Mesothelial cell of epicardium (in vitro differentiated cells): ENCODE measurements at regions not wholly inside any gene's neighbourhood (a gene's known extent, or its start where the extent isn't known, plus 50 kb on each side); places are given as distances from the start of the nearest gene placed in this dataset.
"Not testable (repeated sequence)": the region's sequence is repeated elsewhere in the genome, so short reads cannot be mapped to it uniquely, and the experiment has no call there.

Experiments
- DNase-seq, 2 experiments: peaks; one replicate each; pipeline ENCODE4 v3.0.0; 2021; ENCODE audit warnings: low spot score in 2 of 2; ENCODE audit not compliant: unreplicated experiment in 2 of 2
- H3K27ac Mint-ChIP-seq: 2 replicates; pipeline ENCODE4 v1.8.0; 2021; ENCODE audit warnings: mixed read lengths
- H3K27me3 Mint-ChIP-seq: 2 replicates; pipeline ENCODE4 v1.8.0; 2021; ENCODE audit warnings: low read depth, mixed read lengths
- H3K36me3 Mint-ChIP-seq: 2 replicates; pipeline ENCODE4 v1.8.0; 2021; ENCODE audit warnings: mixed read lengths
- H3K4me1 Mint-ChIP-seq: 2 replicates; pipeline ENCODE4 v1.8.0; 2021; ENCODE audit warnings: mixed read lengths
- H3K4me3 Mint-ChIP-seq: 2 replicates; pipeline ENCODE4 v1.8.0; 2021; ENCODE audit warnings: mild to moderate bottlenecking, moderate library complexity, mixed read lengths
- H3K9me3 Mint-ChIP-seq: 2 replicates; pipeline ENCODE4 v1.8.0; 2021; ENCODE audit warnings: mixed read lengths
- CTCF ChIP-seq: fragments of 200-600 bp; sonication (generic); IDR thresholded peaks from one replicate; pipeline ENCODE4 v1.5.0; 2021; ENCODE audit warnings: antibody characterized with exemption; ENCODE audit not compliant: unreplicated experiment

GRCh38 chr10:36771725-36772124 is 353.7 kb upstream of the ANKRD30A start:
- no peak for DNase-seq
- Mint-ChIP-seq H3K4me1 (peaks cover 10% of the 10 kb centered on the region), H3K4me3 (no peak overlapping the region), H3K27ac (no peak overlapping the region), H3K27me3 (no peaks in the 10 kb centered on the region), H3K36me3 (no peaks in the 10 kb centered on the region), H3K9me3 (no peaks in the 10 kb centered on the region)
- no peak for TF ChIP-seq CTCF

- not testable (repeated sequence) for H3K27me3 Mint-ChIP-seq, H3K27ac Mint-ChIP-seq, DNase-seq, H3K36me3 Mint-ChIP-seq, H3K9me3 Mint-ChIP-seq, H3K4me3 Mint-ChIP-seq
- H3K4me1 Mint-ChIP-seq: peaks cover 21% of the 10 kb centered on the region
These were observed 355.7 kb upstream of the ANKRD30A start for GRCh38 chr10:36769741-36770140.

GRCh38 chr10:36766940-36767339 is 358.5 kb upstream of the ANKRD30A start:
- Mint-ChIP-seq H3K9me3 (no peaks in the 10 kb centered on the region), H3K4me1 (peaks cover 21% of the 10 kb centered on the region), H3K27me3 (no peaks in the 10 kb centered on the region), H3K4me3 (no peak overlapping the region), H3K27ac (no peak overlapping the region), H3K36me3 (no peaks in the 10 kb centered on the region)
- DNase-seq: no peak
- no peak for TF ChIP-seq CTCF

GRCh38 chr10:36766415-36766810 is 359.0 kb upstream of the ANKRD30A start:
- Mint-ChIP-seq H3K9me3 (no peaks in the 10 kb centered on the region), H3K36me3 (no peaks in the 10 kb centered on the region), H3K4me1 (peaks cover 17% of the 10 kb centered on the region), H3K27ac (no peak overlapping the region), H3K27me3 (no peaks in the 10 kb centered on the region), H3K4me3 (no peak overlapping the region)
- DNase-seq: no peak
- no peak for TF ChIP-seq CTCF

GRCh38 chr10:36765782-36766414 is 359.5 kb upstream of the ANKRD30A start:
- peaks cover 14% of the 10 kb centered on the region for H3K4me1 Mint-ChIP-seq
- no peaks in the 10 kb centered on the region for H3K27me3 Mint-ChIP-seq
- TF ChIP-seq CTCF: no peak
- H3K36me3 Mint-ChIP-seq: no peaks in the 10 kb centered on the region
- no peak overlapping the region for H3K4me3 Mint-ChIP-seq
- H3K27ac Mint-ChIP-seq: peak overlapping the region; percentile 50
- no peak for DNase-seq
- no peaks in the 10 kb centered on the region for H3K9me3 Mint-ChIP-seq

- Mint-ChIP-seq H3K4me1 (peaks cover 18% of the 10 kb centered on the region), H3K9me3 (no peaks in the 10 kb centered on the region), H3K27me3 (no peaks in the 10 kb centered on the region), H3K27ac (no peak overlapping the region), H3K36me3 (no peaks in the 10 kb centered on the region), H3K4me3 (no peak overlapping the region)
- TF ChIP-seq CTCF: no peak
- DNase-seq: no peak
These were observed 360.6 kb upstream of the ANKRD30A start for GRCh38 chr10:36764823-36765222.
